HG02759 (cell line): ENCODE measurements at regions not wholly inside any gene's neighbourhood (a gene's known extent, or its start where the extent isn't known, plus 50 kb on each side); places are given as distances from the start of the nearest gene placed in this dataset.
"Not testable (repeated sequence)": the region's sequence is repeated elsewhere in the genome, so short reads cannot be mapped to it uniquely, and the experiment has no call there.

Experiments used
- ATAC-seq: cut with Tn5 transposase; IDR thresholded peaks from one replicate; pipeline ENCODE4 v1.9.1; 2021; ENCODE audit warnings: mild to moderate bottlenecking, moderate library complexity; ENCODE audit not compliant: unreplicated experiment

- ATAC-seq, result no peak
Observed at GRCh38 chr15:95044745-95045417, 813.5 kb downstream of the MCTP2 start.

DNA sequence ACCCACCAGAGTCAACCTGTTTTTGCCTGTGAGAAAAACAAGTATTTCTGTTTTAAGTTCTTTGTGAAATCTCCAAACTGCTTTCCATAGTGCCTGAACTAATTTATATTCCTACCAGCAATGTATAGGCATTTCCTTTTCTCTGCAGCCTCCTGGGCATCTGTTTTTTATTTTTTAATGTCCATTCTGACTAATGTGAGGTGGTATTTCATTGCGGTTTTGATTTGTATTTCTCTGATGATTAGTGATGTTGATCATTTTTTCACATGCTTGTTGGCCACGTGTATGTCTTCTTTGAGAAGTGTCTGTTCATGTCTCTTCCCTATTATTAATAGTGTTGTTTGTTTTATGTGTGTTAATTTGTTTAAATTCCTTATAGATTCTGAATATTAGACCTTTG, 820.5 kb downstream of the MCTP2 start:
- ATAC-seq, result no peak

GRCh38 chr15:95059346-95059905, 828.1 kb downstream of the MCTP2 start:
- no peak for ATAC-seq

GRCh38 chr15:95068701-95069521, 837.5 kb downstream of the MCTP2 start:
- no peak for ATAC-seq

GRCh38 chr15:95075792-95076677, 844.7 kb downstream of the MCTP2 start:
- ATAC-seq, result no peak

GRCh38 chr15:95076678-95076990, 845.3 kb downstream of the MCTP2 start:
- no peak for ATAC-seq

- no peak for ATAC-seq
Observed at GRCh38 chr15:95078003-95078402, 846.6 kb downstream of the MCTP2 start.

- ATAC-seq, result not testable (repeated sequence)
Observed at GRCh38 chr15:95080228-95080627, 848.9 kb downstream of the MCTP2 start.

DNA sequence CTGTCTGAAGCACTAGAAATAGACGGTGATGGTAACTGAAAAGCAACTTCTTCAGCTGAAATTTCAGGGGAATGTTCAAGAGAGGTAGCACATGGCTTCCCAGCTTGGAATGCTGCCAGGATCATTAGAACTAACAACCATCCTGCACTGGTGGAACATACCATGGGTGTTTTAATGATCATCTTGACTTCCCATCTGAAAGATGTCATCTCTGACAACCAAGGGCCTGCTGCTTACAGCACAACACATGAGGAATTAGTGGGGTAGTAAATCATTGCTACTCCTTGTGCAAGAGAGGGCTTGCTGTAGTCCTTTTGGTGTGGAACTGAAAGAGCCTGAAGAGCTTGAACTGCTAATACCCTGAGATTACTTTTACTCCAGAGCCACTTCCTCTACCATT, 853.7 kb downstream of the MCTP2 start:
- no peak for ATAC-seq

DNA sequence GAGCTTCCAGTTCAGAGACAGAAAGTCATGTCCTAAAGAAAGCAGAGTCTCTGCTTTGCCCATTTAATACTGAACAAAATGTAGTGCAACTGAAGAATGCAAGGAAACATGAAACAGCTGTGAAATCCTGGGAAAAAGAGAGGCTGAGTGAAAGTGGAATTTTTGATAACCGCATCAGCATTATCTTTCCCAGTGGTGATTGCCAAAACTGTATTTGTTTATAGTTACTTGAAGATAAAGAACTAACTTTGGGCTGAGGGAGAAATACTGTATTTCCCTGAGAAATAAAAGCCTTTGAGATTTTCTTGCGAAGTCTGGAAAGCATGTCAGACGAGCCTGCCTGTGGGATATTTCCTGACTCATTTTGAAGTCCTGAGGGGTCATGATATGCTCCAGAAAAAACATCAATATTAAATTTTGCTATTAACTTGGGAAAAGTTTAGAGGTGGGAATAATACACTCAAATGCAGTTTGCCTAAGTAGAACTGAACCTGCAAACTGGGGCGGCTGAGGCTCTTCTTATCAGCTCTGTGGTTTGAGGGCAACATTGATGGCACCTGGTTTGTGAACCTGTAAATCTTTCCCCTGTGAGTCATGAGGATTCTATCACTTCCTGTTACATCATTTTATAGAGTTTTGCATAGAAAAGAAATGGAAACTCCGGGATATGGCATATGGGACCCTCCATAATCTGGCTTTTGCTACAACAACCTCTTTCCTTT, 855.3 kb downstream of the MCTP2 start:
- ATAC-seq, result no peak

DNA sequence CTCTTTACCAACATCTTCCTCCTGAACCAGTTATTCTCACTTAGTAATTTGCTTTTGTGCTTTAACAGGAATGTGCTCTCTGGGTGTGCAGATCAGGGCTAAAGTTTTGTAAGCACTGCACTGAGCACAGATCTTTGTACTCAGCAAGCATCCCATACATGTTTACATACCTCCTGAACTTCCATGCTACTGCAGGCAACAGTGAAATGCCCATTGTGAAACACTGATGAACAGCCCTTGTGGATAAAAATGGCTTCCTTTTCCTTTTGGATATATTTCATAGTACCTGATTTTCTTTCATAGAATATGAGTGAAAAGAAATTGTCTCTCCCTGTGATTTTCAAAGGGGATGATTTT, 855.9 kb downstream of the MCTP2 start:
- ATAC-seq, result no peak

DNA sequence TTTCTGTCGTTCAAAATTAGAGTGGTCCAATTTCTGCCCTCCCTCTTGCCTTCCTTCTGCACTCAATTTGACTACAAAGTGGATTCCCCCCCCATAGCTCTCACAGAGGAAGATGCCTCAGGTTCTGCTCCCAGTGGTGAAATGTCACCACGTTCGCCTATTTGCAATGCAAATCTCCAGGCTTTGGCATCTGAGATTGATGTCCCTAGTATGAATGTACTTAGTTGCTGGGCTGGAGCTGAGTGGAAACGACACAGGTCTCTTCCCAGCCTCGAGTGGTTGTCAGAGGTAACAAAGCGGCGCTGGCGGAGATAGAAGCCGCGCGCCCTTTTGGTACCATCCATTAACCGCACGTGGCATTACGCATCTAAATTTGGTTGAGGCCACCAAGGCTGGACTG, 860.1 kb downstream of the MCTP2 start:
- ATAC-seq, result no peak

- ATAC-seq, result no peak
Observed at GRCh38 chr15:95095250-95095649, 863.9 kb downstream of the MCTP2 start.

DNA sequence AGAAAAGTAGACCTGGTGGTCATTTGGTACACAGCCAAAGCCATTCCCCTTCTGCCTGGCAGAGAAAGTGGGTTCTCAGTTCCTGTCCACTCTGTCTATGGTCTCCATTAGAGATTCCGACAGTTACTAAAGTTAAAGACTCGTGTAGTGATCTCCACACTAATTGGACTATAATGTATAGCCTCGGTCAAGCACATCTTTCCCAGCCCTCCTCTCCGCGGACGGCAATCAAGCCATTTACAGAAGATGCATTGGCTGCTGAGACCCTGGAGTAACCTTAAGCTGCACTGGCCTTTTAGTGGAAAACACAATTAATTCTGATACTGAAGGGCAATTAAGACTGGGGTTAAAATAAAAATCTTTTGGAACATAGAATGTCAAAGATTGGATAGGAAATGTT, 865.3 kb downstream of the MCTP2 start:
- ATAC-seq, result no peak

GRCh38 chr15:95097361-95097760, 866.0 kb downstream of the MCTP2 start:
- no peak for ATAC-seq

DNA sequence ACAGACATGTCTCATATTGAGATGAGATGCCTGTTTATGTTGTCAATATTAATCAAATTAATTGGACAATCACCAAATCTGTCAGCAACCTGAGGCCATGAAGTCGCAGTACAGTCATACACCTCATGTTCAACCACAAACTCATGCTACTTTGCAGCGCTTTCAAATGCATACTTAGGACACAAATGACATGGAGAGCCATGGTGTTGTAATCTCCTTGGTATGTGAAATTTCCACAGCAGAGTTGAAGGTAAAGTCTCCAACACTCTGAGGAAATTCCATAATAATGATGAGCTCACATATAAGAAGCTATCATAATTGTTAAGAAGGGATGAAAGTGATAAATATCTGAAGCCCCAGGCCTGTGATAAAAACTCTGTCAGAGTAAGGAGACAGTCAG, 873.9 kb downstream of the MCTP2 start:
- ATAC-seq, result no peak

- ATAC-seq, result no peak
Observed at GRCh38 chr15:95106801-95107200, 875.4 kb downstream of the MCTP2 start.

DNA sequence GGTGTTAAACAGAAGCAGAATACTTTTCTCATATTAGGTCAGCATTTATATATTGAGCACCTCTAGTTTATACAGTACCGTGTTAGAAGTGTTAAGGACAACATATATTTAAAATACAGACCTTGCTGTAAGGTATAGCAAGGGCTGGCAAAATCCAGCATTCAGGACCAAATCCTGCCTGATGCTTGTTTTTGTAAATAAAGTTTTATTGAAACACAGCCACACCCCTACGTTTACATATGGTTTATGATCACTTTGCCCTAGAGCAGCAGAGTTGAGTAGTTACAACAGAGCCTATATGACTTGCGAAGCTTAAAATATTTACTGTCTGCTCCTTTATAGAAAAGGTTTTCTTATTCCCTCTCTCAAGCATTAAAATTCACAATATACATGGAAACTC, 877.3 kb downstream of the MCTP2 start:
- ATAC-seq, result no peak

DNA sequence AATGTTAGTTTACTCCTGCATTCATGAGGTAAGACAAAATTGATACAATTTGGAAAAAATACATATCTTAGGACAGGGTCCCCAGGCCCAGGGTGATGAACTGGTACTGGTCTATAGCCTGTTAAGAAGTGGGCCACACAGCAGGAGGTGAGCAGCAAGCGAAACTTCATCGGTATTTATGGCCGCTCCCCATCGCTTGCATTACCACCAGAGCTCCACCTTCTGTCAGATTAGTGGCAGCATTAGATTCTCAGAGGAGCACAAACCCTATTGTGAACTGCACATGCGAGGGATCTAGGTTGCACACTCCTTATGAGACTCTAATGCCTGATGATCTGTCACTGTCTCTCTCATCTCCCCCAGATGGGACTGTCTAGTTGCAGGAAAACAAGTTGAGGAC, 880.6 kb downstream of the MCTP2 start:
- no peak for ATAC-seq

DNA sequence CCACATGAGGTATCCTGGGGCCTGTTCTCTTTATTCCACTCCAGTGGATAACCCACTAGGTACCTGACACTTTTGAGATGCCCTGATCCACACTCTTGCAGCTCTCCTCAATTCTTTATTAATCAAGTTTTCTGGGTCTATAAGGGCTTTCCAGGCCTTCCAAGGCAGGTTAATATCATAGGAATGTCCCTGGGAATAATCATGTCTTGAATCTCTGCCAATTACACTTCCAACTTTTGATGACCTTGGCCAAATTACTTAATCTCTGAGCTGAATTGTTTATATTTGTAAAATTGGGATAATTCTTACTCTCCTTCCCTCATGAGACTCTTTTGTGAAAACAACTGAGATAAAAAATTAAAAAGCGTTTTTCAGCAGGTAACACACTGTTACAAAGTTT, 881.7 kb downstream of the MCTP2 start:
- ATAC-seq, result no peak
